Activated B cell treated with CpG ODN at 0.5 μM for 24 hours (primary cell): ENCODE measurements at regions not wholly inside any gene's neighbourhood (a gene's known extent, or its start where the extent isn't known, plus 50 kb on each side); places are given as distances from the start of the nearest gene placed in this dataset.

Experiments
- ATAC-seq: fragments of 200-7000 bp; cut with Tn5 transposase; one replicate; pipeline ENCODE4 v1.10.0; 2021; ENCODE audit warnings: low read depth, mild to moderate bottlenecking, moderate library complexity
- CTCF ChIA-PET: fragments of 350-600 bp; sonication (Branson Sonifier 250); formaldehyde crosslinking; loops from one replicate; lab custom pipeline; 2021; ENCODE audit warnings: antibody characterized with exemption; lab: Charles Lee
- POLR2A ChIA-PET: fragments of 350-600 bp; sonication (Branson Sonifier 250); formaldehyde crosslinking; loops from one replicate; lab custom pipeline; 2021; ENCODE audit warnings: antibody characterized with exemption; lab: Charles Lee
- DNase-seq: peaks from one replicate; pipeline ENCODE4 v3.0.0; 2022
- H3K27ac Mint-ChIP-seq: one replicate; pipeline ENCODE4 v1.8.0; 2020; ENCODE audit warnings: mixed read lengths
- H3K27me3 Mint-ChIP-seq: one replicate; pipeline ENCODE4 v1.8.0; 2021; ENCODE audit warnings: mixed read lengths
- H3K36me3 Mint-ChIP-seq: one replicate; pipeline ENCODE4 v1.8.0; 2021; ENCODE audit warnings: low read depth, mixed read lengths
- H3K4me1 Mint-ChIP-seq: one replicate; pipeline ENCODE4 v1.8.0; 2021; ENCODE audit warnings: mixed read lengths
- H3K4me3 Mint-ChIP-seq: one replicate; pipeline ENCODE4 v1.8.0; 2020; ENCODE audit warnings: mild to moderate bottlenecking, mixed read lengths
- H3K9me3 Mint-ChIP-seq: one replicate; pipeline ENCODE4 v1.8.0; 2020; ENCODE audit warnings: mixed read lengths
- CTCF ChIP-seq: fragments of 200-600 bp; IDR thresholded peaks from one replicate; pipeline ENCODE4 v1.8.0; 2022; ENCODE audit warnings: antibody characterized with exemption, mild to moderate bottlenecking
- intact Hi-C: fragments of 100-400 bp; cut with micrococcal nuclease; formaldehyde crosslinking; loops from one replicate; pipeline ENCODE4 v1.15.1; 2024

- H3K36me3 Mint-ChIP-seq: no peaks in the 10 kb centered on the region
- no peak for TF ChIP-seq CTCF
- no peak overlapping the region for H3K27ac Mint-ChIP-seq
- ChIA-PET POLR2A (interaction anchor here (0.6 kb wide), 1 partner anchor 63 kb away, joined by 3 read pairs; no protein-coding TSS in a partner anchor), CTCF (no interaction called here)
- H3K4me3 Mint-ChIP-seq: no peak overlapping the region
- peaks cover 4% of the 10 kb centered on the region for H3K4me1 Mint-ChIP-seq
- DNase-seq (no peak), ATAC-seq (no peak)
- intact Hi-C loops: no loop called here
- H3K9me3 Mint-ChIP-seq: peaks cover 13% of the 10 kb centered on the region
- H3K27me3 Mint-ChIP-seq: peaks cover 2% of the 10 kb centered on the region
These were observed 53.0 kb upstream of the DAZL start for GRCh38 chr3:16658004-16658924.

GRCh38 chr3:16658925-16659793 lies 53.9 kb upstream of the DAZL start:
- no peak for DNase-seq
- Mint-ChIP-seq H3K36me3 (no peaks in the 10 kb centered on the region), H3K4me1 (peaks cover 4% of the 10 kb centered on the region), H3K27ac (no peak overlapping the region), H3K27me3 (peaks cover 8% of the 10 kb centered on the region), H3K4me3 (no peak overlapping the region), H3K9me3 (peaks cover 13% of the 10 kb centered on the region)
- intact Hi-C loops: no loop called here
- no peak for ATAC-seq
- ChIA-PET POLR2A (interaction anchor here (0.6 kb wide), 1 partner anchor 62 kb away, joined by 3 read pairs; no protein-coding TSS in a partner anchor), CTCF (no interaction called here)
- TF ChIP-seq CTCF: no peak

- Mint-ChIP-seq H3K4me1 (no peaks in the 10 kb centered on the region), H3K9me3 (peaks cover 13% of the 10 kb centered on the region), H3K27ac (no peak overlapping the region), H3K27me3 (peaks cover 8% of the 10 kb centered on the region), H3K4me3 (no peak overlapping the region), H3K36me3 (no peaks in the 10 kb centered on the region)
- DNase-seq (no peak), ATAC-seq (no peak)
- POLR2A ChIA-PET: no interaction called here
- intact Hi-C loops: no loop called here
- TF ChIP-seq CTCF: no peak
- CTCF ChIA-PET: no interaction called here
These were observed 58.9 kb upstream of the DAZL start for GRCh38 chr3:16663854-16664712.

- POLR2A ChIA-PET: no interaction called here
- Mint-ChIP-seq H3K4me1 (no peaks in the 10 kb centered on the region), H3K4me3 (no peak overlapping the region), H3K36me3 (no peaks in the 10 kb centered on the region), H3K9me3 (peaks cover 13% of the 10 kb centered on the region), H3K27ac (no peak overlapping the region), H3K27me3 (peaks cover 8% of the 10 kb centered on the region)
- DNase-seq (no peak), ATAC-seq (peak; percentile 37)
- intact Hi-C loops: no loop called here
- no peak for TF ChIP-seq CTCF
- CTCF ChIA-PET: no interaction called here
These were observed 60.1 kb upstream of the DAZL start for GRCh38 chr3:16665282-16665741.
